HG03060 (cell line): ENCODE measurements at regions not wholly inside any gene's neighbourhood (a gene's known extent, or its start where the extent isn't known, plus 50 kb on each side); places are given as distances from the start of the nearest gene placed in this dataset.
"Not testable (repeated sequence)": the region's sequence is repeated elsewhere in the genome, so short reads cannot be mapped to it uniquely, and the experiment has no call there.

Experiments used
- ATAC-seq: cut with Tn5 transposase; IDR thresholded peaks from one replicate; pipeline ENCODE4 v1.9.1; 2021; ENCODE audit warnings: low read depth, moderate number of reproducible peaks; ENCODE audit not compliant: unreplicated experiment

DNA sequence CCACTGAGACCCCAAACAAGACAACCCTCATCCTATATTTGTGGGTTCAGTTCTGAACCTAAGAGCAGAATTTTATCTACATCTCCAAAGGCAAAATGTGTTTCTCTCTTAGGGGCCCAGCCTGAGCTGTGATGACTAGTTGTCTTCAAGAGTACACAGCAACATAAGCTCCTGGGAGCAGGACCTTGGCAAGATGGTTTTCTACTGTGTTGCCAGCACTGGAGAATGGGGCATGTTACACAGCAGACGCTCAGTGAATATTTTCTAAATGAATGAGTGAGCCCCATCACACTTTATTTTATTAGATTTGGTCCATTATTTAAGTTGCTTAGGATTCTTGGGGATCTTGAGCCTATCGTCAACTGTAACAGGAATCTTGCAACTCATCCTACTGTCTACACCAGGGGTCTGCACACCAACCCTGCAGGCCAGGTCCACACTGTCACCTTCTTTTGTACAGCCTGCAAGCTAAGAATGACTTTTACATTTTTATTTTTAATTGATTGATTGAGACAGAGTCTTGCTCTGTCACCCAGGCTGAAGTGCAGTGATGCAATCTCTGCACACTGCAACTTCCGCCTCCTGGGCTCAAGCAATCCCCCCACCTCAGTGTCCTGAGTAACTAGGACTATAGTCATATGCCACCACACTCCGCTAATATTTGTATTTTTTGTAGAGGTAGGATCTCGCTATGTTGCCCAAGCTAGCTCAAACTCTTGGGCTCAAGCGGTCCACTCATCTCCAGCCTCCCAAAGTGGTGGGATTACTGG is 347.1 kb downstream of the FGFR2 start:
- no peak for ATAC-seq

GRCh38 chr10:121252756-121253155 is 345.5 kb downstream of the FGFR2 start:
- no peak for ATAC-seq

DNA sequence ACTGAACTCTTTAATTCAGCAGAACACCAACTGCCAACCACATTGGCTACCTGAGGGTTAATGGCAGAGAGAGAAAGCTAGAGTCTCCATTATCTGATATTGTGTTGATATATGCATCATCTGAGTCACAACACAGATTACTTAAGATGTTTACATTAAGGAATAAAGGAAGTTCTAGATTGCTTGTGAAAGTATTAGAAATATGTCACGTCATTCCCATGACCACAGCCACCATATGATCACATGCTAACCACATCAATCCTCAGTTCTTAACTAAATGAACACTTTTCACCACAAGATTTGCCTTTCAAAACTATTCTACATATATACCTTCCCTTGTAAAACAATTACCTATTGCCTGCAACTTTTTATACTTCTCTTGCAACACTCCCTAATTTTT is 337.9 kb downstream of the FGFR2 start:
- ATAC-seq: no peak

GRCh38 chr10:121261665-121262064 is 336.6 kb downstream of the FGFR2 start:
- ATAC-seq: no peak

- no peak for ATAC-seq
Measured at GRCh38 chr10:121262774-121263430, 335.3 kb downstream of the FGFR2 start.

DNA sequence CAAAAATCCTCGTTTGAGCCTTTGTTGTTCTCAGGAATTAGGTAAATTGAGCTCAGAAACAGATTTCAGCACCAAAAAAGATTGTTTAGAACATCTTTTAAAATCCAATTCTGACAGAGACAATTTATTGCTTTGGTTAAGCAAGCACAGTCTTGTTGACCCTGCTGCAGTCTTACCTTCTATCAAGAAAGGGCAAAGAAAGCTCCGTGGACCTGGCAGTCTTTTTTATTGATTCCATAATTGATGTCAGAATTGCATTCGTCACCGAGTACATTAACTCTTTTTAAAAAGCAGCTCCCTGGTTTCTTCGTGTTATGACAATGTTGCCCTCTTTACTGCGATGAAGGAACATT is 334.8 kb downstream of the FGFR2 start:
- ATAC-seq: no peak

DNA sequence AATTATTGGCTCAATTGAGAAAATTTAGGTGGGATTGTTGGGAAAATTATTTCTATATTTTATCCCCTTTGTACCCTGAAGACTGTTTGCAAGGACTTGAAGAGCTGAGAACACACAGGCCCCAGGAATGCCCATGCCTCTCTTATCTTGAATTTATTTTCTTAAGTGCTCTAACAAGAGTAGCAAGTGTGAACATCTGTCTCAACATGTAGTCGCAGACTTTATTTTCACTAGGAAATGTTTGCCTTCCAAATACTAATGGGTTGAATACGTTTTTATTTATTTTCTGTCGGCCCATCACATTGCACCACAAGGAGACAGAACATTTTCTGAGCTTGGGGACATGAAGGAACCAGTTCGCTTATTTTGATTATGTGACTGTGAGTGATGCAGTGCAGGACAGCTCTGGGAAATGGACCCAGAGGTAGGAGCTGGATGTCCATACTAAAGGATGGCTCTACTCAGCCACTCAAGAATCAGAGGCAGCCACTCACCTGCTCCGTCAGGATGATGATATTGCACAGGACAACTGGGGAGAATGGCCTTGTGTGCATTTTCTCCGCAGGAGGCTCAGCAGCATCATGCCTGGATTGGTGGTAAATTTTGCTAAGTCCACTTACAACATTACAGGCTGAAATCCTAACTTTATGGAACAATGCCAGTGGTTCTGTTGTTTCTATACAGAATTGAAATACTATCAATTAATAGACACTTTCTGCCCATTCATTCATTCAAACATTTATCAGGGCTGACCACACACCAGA is 332.7 kb downstream of the FGFR2 start:
- no peak for ATAC-seq

DNA sequence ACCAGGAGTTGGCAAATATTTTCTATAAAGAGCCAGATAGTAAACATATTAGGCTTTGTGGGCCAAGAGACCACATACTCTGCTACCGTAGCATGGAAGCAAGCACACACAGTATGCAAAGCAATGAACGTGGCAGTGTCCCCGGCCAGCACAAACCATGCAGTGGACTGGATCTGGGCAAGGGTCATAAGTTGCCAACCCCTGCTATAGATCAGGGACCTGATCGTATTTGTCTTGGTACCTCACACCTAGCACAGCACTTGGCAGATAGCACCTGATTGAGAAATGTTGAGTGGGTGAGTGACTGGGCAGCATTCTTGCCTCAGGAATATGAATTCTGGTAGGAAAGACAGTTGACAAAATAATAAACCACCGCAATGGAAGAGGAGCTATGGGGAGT is 331.9 kb downstream of the FGFR2 start:
- no peak for ATAC-seq

DNA sequence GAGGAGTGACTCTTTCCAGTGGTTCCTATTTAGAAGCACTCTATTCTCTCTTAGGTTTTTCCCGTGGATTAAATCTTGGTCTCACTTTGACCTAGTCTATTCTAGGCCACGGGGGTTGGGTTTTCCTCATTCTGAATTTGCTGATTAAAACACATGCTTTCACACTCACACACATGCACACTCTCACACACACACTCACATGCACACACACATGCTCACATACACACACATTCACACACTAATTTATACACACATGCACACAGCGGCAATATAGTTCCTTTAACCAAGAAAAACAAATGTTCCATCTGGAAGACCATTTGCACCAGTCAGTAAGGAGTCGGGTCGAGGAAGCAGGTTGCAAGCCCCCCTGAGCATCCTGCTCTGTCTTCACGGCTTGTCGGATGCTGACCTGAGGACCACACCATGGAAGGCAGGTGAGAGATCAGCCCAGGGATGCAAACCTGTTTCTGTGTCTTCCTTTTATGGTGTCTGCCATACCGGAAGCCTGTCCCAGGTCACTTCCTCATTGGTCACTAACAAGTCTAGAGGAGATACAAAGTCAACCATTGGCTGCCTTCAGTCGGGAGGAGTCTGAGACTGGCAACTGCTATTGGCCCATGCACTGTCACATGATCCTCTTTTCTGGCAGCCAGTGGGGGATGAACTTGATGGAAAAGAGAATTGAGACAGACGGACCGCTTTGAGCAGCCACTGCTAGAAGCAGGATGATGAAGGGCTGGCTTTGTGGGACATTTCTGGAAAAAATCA is 330.8 kb downstream of the FGFR2 start:
- ATAC-seq: no peak

- ATAC-seq: no peak
Measured at GRCh38 chr10:121268363-121268762, 329.9 kb downstream of the FGFR2 start.

DNA sequence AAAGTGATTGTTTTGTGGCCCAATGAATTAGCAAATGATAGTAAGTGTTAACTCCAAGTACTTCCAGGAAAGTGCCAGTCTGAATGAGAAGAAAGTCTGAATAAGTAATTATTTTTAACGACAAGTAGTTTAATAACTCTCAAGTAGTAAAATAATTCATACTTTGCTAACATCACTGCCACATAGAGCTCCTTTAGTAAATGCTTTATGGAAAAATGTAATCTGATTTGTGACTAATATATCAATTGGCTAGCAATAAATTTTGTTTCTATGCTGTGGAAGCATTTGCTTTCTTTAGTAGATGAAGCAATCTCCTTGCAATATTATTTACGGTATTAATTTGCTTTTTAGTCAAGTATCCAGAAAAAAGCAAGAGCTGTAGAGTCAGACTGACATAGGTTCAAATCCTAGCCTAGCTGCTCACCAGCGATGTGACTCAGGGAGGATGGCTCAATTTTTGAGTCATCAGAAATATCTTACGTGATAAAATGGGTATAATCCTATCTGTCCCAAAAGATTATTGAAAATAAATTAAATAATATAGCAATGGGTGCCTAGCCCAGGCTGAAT is 329.3 kb downstream of the FGFR2 start:
- ATAC-seq: no peak

- no peak for ATAC-seq
Measured at GRCh38 chr10:121270906-121271305, 327.3 kb downstream of the FGFR2 start.

- no peak for ATAC-seq
Measured at GRCh38 chr10:121276046-121276445, 322.2 kb downstream of the FGFR2 start.

GRCh38 chr10:121276822-121277221 is 321.4 kb downstream of the FGFR2 start:
- ATAC-seq: no peak

GRCh38 chr10:121278386-121278785 is 319.9 kb downstream of the FGFR2 start:
- not testable (repeated sequence) for ATAC-seq

- ATAC-seq: no peak
Measured at GRCh38 chr10:121281576-121281975, 316.7 kb downstream of the FGFR2 start.

- ATAC-seq: no peak
Measured at GRCh38 chr10:121282264-121282663, 316.0 kb downstream of the FGFR2 start.

DNA sequence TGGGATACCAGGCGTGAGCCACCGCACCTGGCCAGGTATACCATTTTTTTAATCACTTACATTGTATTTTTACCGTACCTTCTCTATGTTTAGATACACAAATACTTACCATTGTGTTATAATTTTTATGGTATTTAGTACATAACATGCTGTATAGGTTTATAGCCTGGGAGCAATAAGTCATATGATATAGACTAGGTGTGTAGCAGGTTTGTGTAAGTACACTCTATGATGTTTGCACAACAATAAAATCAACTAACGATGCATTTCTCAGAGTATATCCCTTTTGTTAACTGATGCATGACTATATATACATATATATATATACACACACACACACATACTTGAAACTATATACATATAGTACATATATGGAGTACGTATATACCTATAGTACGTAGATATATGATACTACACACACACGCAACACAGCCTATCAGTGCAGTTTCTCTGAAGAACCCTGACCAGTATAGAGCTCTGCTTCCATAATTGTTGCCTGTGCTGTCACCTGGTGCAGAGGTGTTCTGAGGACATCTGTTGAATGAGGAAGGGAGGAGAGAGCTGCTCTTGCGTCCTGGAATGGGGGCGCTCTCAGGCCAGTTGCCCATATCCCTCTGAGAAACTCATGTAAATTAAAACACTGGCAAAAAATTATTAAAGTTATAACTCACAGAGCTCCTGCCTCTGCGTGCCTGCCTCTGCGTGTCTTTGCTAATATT is 315.3 kb downstream of the FGFR2 start:
- ATAC-seq: no peak

DNA sequence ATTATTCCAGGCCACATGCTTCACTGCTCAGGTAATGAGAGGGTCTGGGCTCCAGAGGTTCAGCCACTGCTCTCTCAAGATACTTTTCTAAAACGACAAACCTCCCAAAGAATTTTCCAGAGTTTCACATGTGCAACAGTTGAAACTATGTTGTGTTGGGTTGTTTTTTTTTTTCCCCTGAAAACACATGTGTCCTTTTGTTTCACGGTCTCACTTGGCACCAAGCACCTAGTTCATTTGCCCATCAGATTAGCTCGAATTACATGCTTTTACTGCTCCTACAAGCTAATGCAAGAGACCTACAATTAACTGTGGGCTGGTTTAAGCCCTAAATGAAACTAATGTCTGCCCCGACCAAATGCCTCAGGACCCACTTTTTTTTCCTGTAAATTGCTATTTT is 313.3 kb downstream of the FGFR2 start:
- ATAC-seq: no peak
